ENCODE measurements at regions not wholly inside any gene's neighbourhood (a gene's known extent, or its start where the extent isn't known, plus 50 kb on each side); places are given as distances from the start of the nearest gene placed in this dataset.

DNA sequence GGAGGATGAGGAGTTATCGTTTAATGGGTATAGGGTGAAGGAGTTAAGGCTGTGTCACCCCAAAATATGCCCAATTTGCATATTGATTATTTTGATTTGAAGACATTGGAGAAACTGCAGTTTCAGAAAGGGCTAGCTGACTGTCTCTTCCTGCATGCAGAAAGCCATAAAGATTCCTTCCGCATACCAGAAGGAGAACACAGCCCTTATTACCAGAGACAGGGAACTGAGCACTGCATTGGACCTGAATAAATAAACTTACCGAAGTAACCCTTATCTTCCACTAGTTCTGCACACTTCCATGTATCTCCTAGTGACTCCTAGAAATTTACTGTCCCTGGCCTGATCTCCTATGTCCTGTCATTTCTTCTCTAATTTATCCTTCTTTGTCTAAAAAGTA, 821.9 kb upstream of the AUTS2 start:
- TF ChIP-seq, protein P1, sequence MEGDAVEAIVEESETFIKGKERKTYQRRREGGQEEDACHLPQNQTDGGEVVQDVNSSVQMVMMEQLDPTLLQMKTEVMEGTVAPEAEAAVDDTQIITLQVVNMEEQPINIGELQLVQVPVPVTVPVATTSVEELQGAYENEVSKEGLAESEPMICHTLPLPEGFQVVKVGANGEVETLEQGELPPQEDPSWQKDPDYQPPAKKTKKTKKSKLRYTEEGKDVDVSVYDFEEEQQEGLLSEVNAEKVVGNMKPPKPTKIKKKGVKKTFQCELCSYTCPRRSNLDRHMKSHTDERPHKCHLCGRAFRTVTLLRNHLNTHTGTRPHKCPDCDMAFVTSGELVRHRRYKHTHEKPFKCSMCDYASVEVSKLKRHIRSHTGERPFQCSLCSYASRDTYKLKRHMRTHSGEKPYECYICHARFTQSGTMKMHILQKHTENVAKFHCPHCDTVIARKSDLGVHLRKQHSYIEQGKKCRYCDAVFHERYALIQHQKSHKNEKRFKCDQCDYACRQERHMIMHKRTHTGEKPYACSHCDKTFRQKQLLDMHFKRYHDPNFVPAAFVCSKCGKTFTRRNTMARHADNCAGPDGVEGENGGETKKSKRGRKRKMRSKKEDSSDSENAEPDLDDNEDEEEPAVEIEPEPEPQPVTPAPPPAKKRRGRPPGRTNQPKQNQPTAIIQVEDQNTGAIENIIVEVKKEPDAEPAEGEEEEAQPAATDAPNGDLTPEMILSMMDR (IDR thresholded peaks at IDR 0.05): no peak

GRCh38 chr7:68783684-68784083, 814.6 kb upstream of the AUTS2 start:
- TF ChIP-seq, protein P1 (IDR thresholded peaks at IDR 0.05): no peak

DNA sequence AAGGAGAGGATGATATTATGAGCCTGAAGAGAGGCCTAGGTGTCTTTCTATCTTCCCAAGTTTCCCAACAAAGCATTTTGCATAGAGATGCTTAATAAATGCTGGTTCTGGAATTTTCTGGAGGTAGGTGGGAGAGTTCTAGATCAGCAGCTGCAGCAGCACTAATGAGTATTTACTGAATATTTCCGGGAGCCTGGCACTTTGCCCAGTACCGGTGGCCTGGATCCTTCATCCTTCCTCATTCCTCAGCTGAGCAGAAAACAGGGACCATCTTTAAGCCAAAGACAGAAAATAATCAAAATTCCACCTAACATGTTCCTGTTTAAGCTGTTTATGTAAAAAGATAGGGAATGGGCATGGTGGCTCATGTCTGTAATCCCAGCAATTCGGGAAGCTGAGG, 813.2 kb upstream of the AUTS2 start:
- TF ChIP-seq, protein P1 (IDR thresholded peaks at IDR 0.05): no peak

DNA sequence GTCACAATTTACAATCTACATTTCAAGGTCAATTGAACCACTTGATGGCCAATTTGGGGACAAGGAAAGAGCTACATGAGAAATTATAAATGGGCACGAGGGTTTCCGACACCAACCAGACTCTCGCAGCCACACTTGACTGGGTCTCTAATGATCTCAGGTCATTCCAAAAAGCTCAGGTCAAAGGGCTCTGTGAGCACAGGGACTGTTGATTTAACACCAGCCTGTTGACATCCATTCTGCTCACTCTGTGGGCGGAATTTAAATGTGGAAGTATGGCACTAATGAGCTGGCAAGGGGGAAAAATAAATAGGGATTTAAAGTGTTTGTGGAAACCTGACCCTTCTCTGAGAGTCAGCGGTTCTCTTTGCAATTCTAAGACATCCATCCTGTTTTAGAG, 810.7 kb upstream of the AUTS2 start:
- TF ChIP-seq, protein P1 (IDR thresholded peaks at IDR 0.05): no peak

- TF ChIP-seq, protein P1 (IDR thresholded peaks at IDR 0.05): no peak
These were observed 808.7 kb upstream of the AUTS2 start for GRCh38 chr7:68789597-68789996.

GRCh38 chr7:68792351-68792750, 805.9 kb upstream of the AUTS2 start:
- TF ChIP-seq, protein P1 (IDR thresholded peaks at IDR 0.05): no peak

GRCh38 chr7:68793513-68793912, 804.8 kb upstream of the AUTS2 start:
- TF ChIP-seq, protein P1 (IDR thresholded peaks at IDR 0.05): no peak

DNA sequence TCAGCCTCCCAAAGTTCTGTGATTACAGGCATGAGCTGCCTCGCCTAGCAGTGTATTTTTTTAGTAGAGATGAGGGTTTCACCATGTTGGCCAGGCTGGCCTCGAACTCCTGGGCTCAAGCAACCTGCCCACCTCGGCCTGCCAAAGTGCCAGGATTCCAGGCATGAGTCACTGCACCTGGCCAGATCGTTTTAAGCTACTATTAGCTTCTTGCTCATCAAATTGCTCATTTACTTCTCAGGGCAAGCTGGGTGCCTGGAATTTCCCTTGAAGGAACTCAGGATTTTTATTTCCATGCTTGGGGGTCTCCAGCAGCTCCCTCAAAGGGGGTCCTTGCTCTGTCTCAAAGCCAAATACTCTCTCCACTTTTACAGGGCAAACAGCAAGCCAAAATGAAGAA, 798.0 kb upstream of the AUTS2 start:
- TF ChIP-seq, protein P1 (IDR thresholded peaks at IDR 0.05): no peak
